Uterus (tissue), 2 donors: ENCODE measurements at regions not wholly inside any gene's neighbourhood (a gene's known extent, or its start where the extent isn't known, plus 50 kb on each side); places are given as distances from the start of the nearest gene placed in this dataset.

ENCODE experiments used
- POLR2A ChIP-seq, 2 donors: fragments of 450-650 bp; IDR thresholded peaks; one replicate each; pipeline ENCODE4 v1.6.1; 2016; ENCODE audit warnings: antibody characterized with exemption in 2 of 2, mild to moderate bottlenecking in 1 of 2, moderate library complexity in 1 of 2
- TF ChIP-seq, protein P1 (sequence below), 4 experiments: fragments of 200-600 bp in 2 of 4; fragments of 450-650 bp in 2 of 4; sonication (generic) in 2 of 4; IDR thresholded peaks; one replicate each; pipeline ENCODE4 v1.5.1; 2016 to 2019; ENCODE audit warnings: antibody characterized with exemption in 4 of 4, mild to moderate bottlenecking in 2 of 4, moderate library complexity in 1 of 4

DNA sequence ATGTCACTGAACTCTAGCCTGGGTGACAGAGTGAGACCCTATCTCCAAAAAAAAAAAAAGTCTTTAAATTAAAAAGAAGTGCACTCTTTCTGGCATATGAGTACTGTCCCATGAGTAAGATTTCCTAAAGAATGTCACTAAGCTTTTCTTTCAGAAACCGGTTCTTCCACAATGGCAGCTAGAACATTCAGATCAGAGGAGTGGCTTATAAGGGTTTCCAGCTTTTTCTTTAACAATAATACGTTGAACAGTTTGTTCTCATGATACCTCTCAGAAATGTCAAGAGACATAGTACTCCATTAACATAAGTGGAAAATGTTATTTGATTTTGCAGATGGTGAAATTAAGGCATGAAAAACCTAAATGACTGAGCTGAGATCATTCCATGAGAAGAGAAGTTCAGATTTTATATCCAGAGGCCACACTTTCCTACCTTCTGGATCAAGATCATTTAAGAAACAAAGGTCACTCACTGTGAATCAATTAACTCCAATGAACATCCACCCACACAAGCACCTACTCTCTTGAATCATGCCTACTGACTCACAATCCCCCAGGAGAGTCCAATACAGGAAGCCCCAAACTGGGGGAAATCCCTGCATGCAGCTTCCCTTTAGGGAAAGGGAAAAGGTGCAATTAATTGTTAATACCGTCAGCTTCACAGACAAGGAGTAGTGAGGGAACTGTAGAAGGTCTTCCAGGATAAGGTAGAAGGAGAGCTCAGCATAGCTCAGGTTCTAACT is 86.9 kb downstream of the SPTSSA start:
- TF ChIP-seq, protein P1, sequence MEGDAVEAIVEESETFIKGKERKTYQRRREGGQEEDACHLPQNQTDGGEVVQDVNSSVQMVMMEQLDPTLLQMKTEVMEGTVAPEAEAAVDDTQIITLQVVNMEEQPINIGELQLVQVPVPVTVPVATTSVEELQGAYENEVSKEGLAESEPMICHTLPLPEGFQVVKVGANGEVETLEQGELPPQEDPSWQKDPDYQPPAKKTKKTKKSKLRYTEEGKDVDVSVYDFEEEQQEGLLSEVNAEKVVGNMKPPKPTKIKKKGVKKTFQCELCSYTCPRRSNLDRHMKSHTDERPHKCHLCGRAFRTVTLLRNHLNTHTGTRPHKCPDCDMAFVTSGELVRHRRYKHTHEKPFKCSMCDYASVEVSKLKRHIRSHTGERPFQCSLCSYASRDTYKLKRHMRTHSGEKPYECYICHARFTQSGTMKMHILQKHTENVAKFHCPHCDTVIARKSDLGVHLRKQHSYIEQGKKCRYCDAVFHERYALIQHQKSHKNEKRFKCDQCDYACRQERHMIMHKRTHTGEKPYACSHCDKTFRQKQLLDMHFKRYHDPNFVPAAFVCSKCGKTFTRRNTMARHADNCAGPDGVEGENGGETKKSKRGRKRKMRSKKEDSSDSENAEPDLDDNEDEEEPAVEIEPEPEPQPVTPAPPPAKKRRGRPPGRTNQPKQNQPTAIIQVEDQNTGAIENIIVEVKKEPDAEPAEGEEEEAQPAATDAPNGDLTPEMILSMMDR (IDR thresholded peaks at IDR 0.05), result no peak
- no peak for TF ChIP-seq POLR2A (IDR thresholded peaks at IDR 0.05)
